NT2/D1 (cell line): ENCODE measurements at regions not wholly inside any gene's neighbourhood (a gene's known extent, or its start where the extent isn't known, plus 50 kb on each side); places are given as distances from the start of the nearest gene placed in this dataset.

Source experiments
- DNase-seq: peaks from one replicate; pipeline ENCODE4 v3.0.0-alpha.2; 2011; ENCODE audit warnings: low read depth, low spot score
- H3K27me3 ChIP-seq: 2 replicates; pipeline ENCODE4 v1.6.0; 2011; ENCODE audit warnings: mild to moderate bottlenecking; ENCODE audit not compliant: insufficient read length, insufficient read depth
- H3K36me3 ChIP-seq: 2 replicates; pipeline ENCODE4 v1.6.1; 2011; ENCODE audit warnings: mild to moderate bottlenecking, low read length, mixed read lengths; ENCODE audit not compliant: insufficient read depth, insufficient read length
- H3K4me1 ChIP-seq: 2 replicates; pipeline ENCODE4 v1.5.1; 2011; ENCODE audit not compliant: insufficient read depth, insufficient read length
- H3K4me3 ChIP-seq: 2 replicates; pipeline ENCODE4 v1.5.1; 2011; ENCODE audit warnings: low read depth; ENCODE audit not compliant: insufficient read length
- H3K9ac ChIP-seq: 2 replicates; pipeline ENCODE4 v1.6.0; 2011; ENCODE audit warnings: low read depth; ENCODE audit not compliant: insufficient read length
- H3K9me3 ChIP-seq: 2 replicates; pipeline ENCODE4 v1.5.1; 2011; ENCODE audit warnings: mild to moderate bottlenecking, low read length; ENCODE audit not compliant: insufficient read depth
- SUZ12 ChIP-seq: IDR thresholded peaks from 2 replicates; pipeline ENCODE4 v1.6.1; 2011; ENCODE audit not compliant: insufficient read length, insufficient read depth; ENCODE audit errors: extremely low read depth
- YY1 ChIP-seq: IDR thresholded peaks from 2 replicates; pipeline ENCODE4 v1.6.1; 2011; ENCODE audit not compliant: insufficient read length, insufficient read depth
- ZNF274 ChIP-seq: IDR thresholded peaks from 2 replicates; pipeline ENCODE4 v1.6.1; 2011; ENCODE audit warnings: mild to moderate bottlenecking, low read depth, low read length

GRCh38 chr17:71978435-71978834 lies 142.4 kb upstream of the SOX9 start:
- Histone ChIP-seq H3K9me3 (no peaks in the 10 kb centered on the region), H3K36me3 (no peaks in the 10 kb centered on the region), H3K9ac (no peak overlapping the region), H3K4me1 (peaks cover 5% of the 10 kb centered on the region), H3K27me3 (peaks cover 6% of the 10 kb centered on the region), H3K4me3 (no peak overlapping the region)
- TF ChIP-seq SUZ12 (no peak), ZNF274 (no peak)
- no peak for DNase-seq

- no peak overlapping the region for H3K4me3 ChIP-seq
- H3K27me3 ChIP-seq = no peaks in the 10 kb centered on the region
- TF ChIP-seq ZNF274 (no peak), SUZ12 (no peak), YY1 (no peak)
- no peaks in the 10 kb centered on the region for H3K9me3 ChIP-seq
- no peaks in the 10 kb centered on the region for H3K36me3 ChIP-seq
- H3K4me1 ChIP-seq = peaks cover 5% of the 10 kb centered on the region
- no peak for DNase-seq
- H3K9ac ChIP-seq = no peak overlapping the region
Measured at GRCh38 chr17:71980171-71980570, 140.6 kb upstream of the SOX9 start.

GRCh38 chr17:71983828-71984227 lies 137.0 kb upstream of the SOX9 start:
- Histone ChIP-seq H3K4me1 (no peaks in the 10 kb centered on the region), H3K27me3 (no peaks in the 10 kb centered on the region), H3K36me3 (no peaks in the 10 kb centered on the region), H3K4me3 (no peak overlapping the region), H3K9ac (no peak overlapping the region), H3K9me3 (no peaks in the 10 kb centered on the region)
- no peak for DNase-seq
- TF ChIP-seq YY1 (no peak), ZNF274 (no peak), SUZ12 (no peak)

- Histone ChIP-seq H3K9ac (no peak overlapping the region), H3K9me3 (no peaks in the 10 kb centered on the region), H3K4me1 (no peaks in the 10 kb centered on the region), H3K4me3 (no peak overlapping the region), H3K27me3 (no peaks in the 10 kb centered on the region), H3K36me3 (no peaks in the 10 kb centered on the region)
- TF ChIP-seq ZNF274 (no peak), SUZ12 (no peak), YY1 (no peak)
- DNase-seq = no peak
Measured at GRCh38 chr17:71985111-71986039, 135.4 kb upstream of the SOX9 start.

- TF ChIP-seq YY1 (no peak), SUZ12 (no peak), ZNF274 (no peak)
- Histone ChIP-seq H3K36me3 (no peaks in the 10 kb centered on the region), H3K4me1 (no peaks in the 10 kb centered on the region), H3K9me3 (no peaks in the 10 kb centered on the region), H3K4me3 (no peak overlapping the region), H3K9ac (no peak overlapping the region), H3K27me3 (no peaks in the 10 kb centered on the region)
- no peak for DNase-seq
Measured at GRCh38 chr17:71986886-71987285, 133.9 kb upstream of the SOX9 start.

GRCh38 chr17:71987634-71988033 lies 133.2 kb upstream of the SOX9 start:
- no peaks in the 10 kb centered on the region for H3K27me3 ChIP-seq
- no peak overlapping the region for H3K9ac ChIP-seq
- no peak overlapping the region for H3K4me3 ChIP-seq
- DNase-seq = no peak
- H3K4me1 ChIP-seq = no peaks in the 10 kb centered on the region
- no peaks in the 10 kb centered on the region for H3K36me3 ChIP-seq
- H3K9me3 ChIP-seq = no peaks in the 10 kb centered on the region
- TF ChIP-seq YY1 (no peak), SUZ12 (no peak), ZNF274 (no peak)

GRCh38 chr17:71989117-71989516 lies 131.7 kb upstream of the SOX9 start:
- no peaks in the 10 kb centered on the region for H3K9me3 ChIP-seq
- no peak overlapping the region for H3K4me3 ChIP-seq
- peaks cover 3% of the 10 kb centered on the region for H3K4me1 ChIP-seq
- H3K9ac ChIP-seq = no peak overlapping the region
- no peak for DNase-seq
- no peaks in the 10 kb centered on the region for H3K27me3 ChIP-seq
- no peaks in the 10 kb centered on the region for H3K36me3 ChIP-seq
- TF ChIP-seq ZNF274 = no peak
- no peak for TF ChIP-seq SUZ12
- no peak for TF ChIP-seq YY1

- H3K4me3 ChIP-seq = no peak overlapping the region
- no peak overlapping the region for H3K9ac ChIP-seq
- no peaks in the 10 kb centered on the region for H3K9me3 ChIP-seq
- H3K36me3 ChIP-seq = no peaks in the 10 kb centered on the region
- no peaks in the 10 kb centered on the region for H3K27me3 ChIP-seq
- no peak for DNase-seq
- TF ChIP-seq ZNF274 (no peak), YY1 (no peak), SUZ12 (no peak)
- peaks cover 3% of the 10 kb centered on the region for H3K4me1 ChIP-seq
Measured at GRCh38 chr17:71993363-71993762, 127.5 kb upstream of the SOX9 start.
